SK-N-SH (cell line): ENCODE measurements at regions not wholly inside any gene's neighbourhood (a gene's known extent, or its start where the extent isn't known, plus 50 kb on each side); places are given as distances from the start of the nearest gene placed in this dataset.

Experiments
- CTCF ChIA-PET: fragments of 300-600, 350-600 bp; formaldehyde crosslinking; extraction: SDS; loops from one replicate; lab custom pipeline; 2021; lab: Yijun Ruan, JAX
- POLR2A ChIA-PET: fragments of 350-600 bp; sonication (Branson Sonifier 250); formaldehyde crosslinking; extraction: SDS; loops from one replicate; lab custom pipeline; 2020; ENCODE audit warnings: antibody characterized with exemption, inconsistent platforms; lab: Yijun Ruan, JAX
- DNase-seq: peaks from one replicate; pipeline ENCODE4 v3.0.0; 2012
- H2AFZ ChIP-seq: fragments of 200-600 bp; sonication (generic); 2 replicates; pipeline ENCODE4 v1.8.1; 2016; ENCODE audit warnings: antibody characterized with exemption, mild to moderate bottlenecking, low read depth
- H3F3A ChIP-seq: fragments of 200-600 bp; sonication (generic); replicated peaks from 2 replicates; pipeline ENCODE3; 2016; ENCODE audit warnings: antibody characterized with exemption, mild to moderate bottlenecking; ENCODE audit not compliant: insufficient read depth
- H3K27ac ChIP-seq, 2 experiments: fragments of 200-500 bp in 1 of 2; fragments of 200-600 bp in 1 of 2; sonication (Bioruptor generic) in 1 of 2; sonication (generic), shearing (Covaris generic) in 1 of 2; 2 replicates each; pipeline versions ENCODE4 v1.5.1 to v1.6.1; 2014 to 2016; ENCODE audit warnings: low read depth in 2 of 2, inconsistent platforms in 1 of 2, low read length in 1 of 2, mild to moderate bottlenecking in 1 of 2, mixed read lengths in 1 of 2
- H3K27me3 ChIP-seq: fragments of 200-600 bp; sonication (generic), shearing (Covaris generic); 2 replicates; pipeline ENCODE4 v1.6.1; 2016; ENCODE audit warnings: mixed run types; ENCODE audit not compliant: insufficient read depth
- H3K36me3 ChIP-seq, 2 experiments: fragments of 200-500 bp in 1 of 2; fragments of 200-600 bp in 1 of 2; sonication (Bioruptor generic) in 1 of 2; sonication (generic) in 1 of 2; replicated peaks in 1 of 2; 2 replicates each; pipeline versions ENCODE3 to v1.5.1; 2014 to 2016; ENCODE audit warnings: low read length in 1 of 2, mild to moderate bottlenecking in 1 of 2; ENCODE audit not compliant: insufficient read depth in 2 of 2, control insufficient read depth in 1 of 2
- H3K4me1 ChIP-seq, 2 experiments: fragments of 200-500 bp in 1 of 2; fragments of 200-600 bp in 1 of 2; sonication (Bioruptor generic) in 1 of 2; sonication (generic), shearing (Covaris generic) in 1 of 2; 2 replicates each; pipeline versions ENCODE4 v1.5.1 to v1.6.1; 2014 to 2016; ENCODE audit warnings: low read depth in 1 of 2, low read length in 1 of 2, mixed run types in 1 of 2; ENCODE audit not compliant: insufficient read depth in 2 of 2, control insufficient read depth in 1 of 2
- H3K4me2 ChIP-seq: fragments of 200-600 bp; sonication (generic), shearing (Covaris generic); 2 replicates; pipeline ENCODE4 v1.6.1; 2017; ENCODE audit warnings: mixed run types
- H3K4me3 ChIP-seq, 2 experiments: fragments of 200-500 bp in 1 of 2; fragments of 200-600 bp in 1 of 2; sonication (Bioruptor generic) in 1 of 2; sonication (generic), shearing (Covaris generic) in 1 of 2; 2 replicates each; pipeline versions ENCODE4 v1.5.1 to v1.8.1; 2014 to 2016; ENCODE audit warnings: low read depth in 2 of 2, inconsistent platforms in 1 of 2, low read length in 1 of 2, mild to moderate bottlenecking in 1 of 2, mixed read lengths in 1 of 2, moderate library complexity in 1 of 2
- H3K79me2 ChIP-seq: fragments of 200-600 bp; sonication (generic); 2 replicates; pipeline ENCODE4 v1.8.1; 2017; ENCODE audit warnings: mild to moderate bottlenecking; ENCODE audit not compliant: insufficient read depth
- H3K9ac ChIP-seq: fragments of 200-600 bp; sonication (generic); 2 replicates; pipeline ENCODE4 v1.6.1; 2017; ENCODE audit warnings: mixed run types
- H3K9me2 ChIP-seq: fragments of 200-600 bp; sonication (generic); 2 replicates; pipeline ENCODE4 v1.6.1; 2017; ENCODE audit warnings: mixed run types
- H3K9me3 ChIP-seq: fragments of 200-600 bp; sonication (generic); 2 replicates; pipeline ENCODE4 v1.6.1; 2017; ENCODE audit warnings: mixed run types, mild to moderate bottlenecking, moderate library complexity
- H4K20me1 ChIP-seq: fragments of 200-600 bp; sonication (generic); 2 replicates; pipeline ENCODE4 v1.6.1; 2017; ENCODE audit warnings: mild to moderate bottlenecking, mixed run types; ENCODE audit not compliant: insufficient read depth
- CHD2 ChIP-seq: fragments of 150-350 bp; IDR thresholded peaks from 2 replicates; pipeline ENCODE4 v1.6.1; 2018; ENCODE audit warnings: low read length; ENCODE audit not compliant: partially characterized antibody
- EP300 ChIP-seq, 2 experiments: IDR thresholded peaks; 2 replicates each; pipeline versions ENCODE4 v1.4.0 to v1.6.1; 2012; ENCODE audit warnings: borderline replicate concordance in 1 of 2, low read depth in 1 of 2, low read length in 1 of 2
- FOXJ3 ChIP-seq: sonication (generic); formaldehyde crosslinking; IDR thresholded peaks from 2 replicates; pipeline ENCODE4 v1.5.1; 2020; ENCODE audit warnings: mild to moderate bottlenecking, missing genetic modification reagents
- FOXM1 ChIP-seq: IDR thresholded peaks from 2 replicates; pipeline ENCODE4 v1.4.0; 2012; ENCODE audit warnings: low read depth, mild to moderate bottlenecking
- GABPA ChIP-seq: IDR thresholded peaks from 2 replicates; pipeline ENCODE4 v1.4.0; 2012; ENCODE audit warnings: low read depth, mild to moderate bottlenecking
- JUND ChIP-seq: IDR thresholded peaks from 2 replicates; pipeline ENCODE4 v1.4.0; 2012
- NRF1 ChIP-seq: IDR thresholded peaks from 2 replicates; pipeline ENCODE4 v1.6.1; 2012; ENCODE audit warnings: low read depth, mild to moderate bottlenecking, low read length
- RFX5 ChIP-seq: IDR thresholded peaks from 2 replicates; pipeline ENCODE4 v1.6.1; 2012; ENCODE audit warnings: mild to moderate bottlenecking, improper control_type of control experiment, low read length
- RXRA ChIP-seq: IDR thresholded peaks from 2 replicates; pipeline ENCODE4 v1.4.0; 2012; ENCODE audit warnings: low read depth, mild to moderate bottlenecking, borderline replicate concordance
- SMC3 ChIP-seq: IDR thresholded peaks from 2 replicates; pipeline ENCODE4 v1.6.1; 2012; ENCODE audit warnings: low read depth, low read length, improper control_type of control experiment
- TAF1 ChIP-seq: IDR thresholded peaks from 2 replicates; pipeline ENCODE4 v1.6.1; 2012; ENCODE audit warnings: low read depth, mild to moderate bottlenecking, low read length, moderate library complexity, borderline replicate concordance
- YY1 ChIP-seq: IDR thresholded peaks from 2 replicates; pipeline ENCODE4 v1.4.0; 2012; ENCODE audit warnings: low read depth, mild to moderate bottlenecking
- WGBS: methylation state at CpG from one replicate; pipeline ENCODE4 v1.1.6; 2017; ENCODE audit warnings: low lambda C conversion rate; 5-methylcytosine and 5-hydroxymethylcytosine counted together
- TF ChIP-seq, protein P1 (sequence below): IDR thresholded peaks from 2 replicates; pipeline ENCODE4; 2012
- TF ChIP-seq, protein P2 (sequence below): IDR thresholded peaks from 2 replicates; pipeline ENCODE4 v1.6.1; 2012; ENCODE audit warnings: mild to moderate bottlenecking, low read depth, low read length, moderate library complexity
- TF ChIP-seq, protein P3 (sequence below): IDR thresholded peaks from 2 replicates; pipeline ENCODE4 v1.4.0; 2012; ENCODE audit warnings: low read depth, borderline replicate concordance

DNA sequence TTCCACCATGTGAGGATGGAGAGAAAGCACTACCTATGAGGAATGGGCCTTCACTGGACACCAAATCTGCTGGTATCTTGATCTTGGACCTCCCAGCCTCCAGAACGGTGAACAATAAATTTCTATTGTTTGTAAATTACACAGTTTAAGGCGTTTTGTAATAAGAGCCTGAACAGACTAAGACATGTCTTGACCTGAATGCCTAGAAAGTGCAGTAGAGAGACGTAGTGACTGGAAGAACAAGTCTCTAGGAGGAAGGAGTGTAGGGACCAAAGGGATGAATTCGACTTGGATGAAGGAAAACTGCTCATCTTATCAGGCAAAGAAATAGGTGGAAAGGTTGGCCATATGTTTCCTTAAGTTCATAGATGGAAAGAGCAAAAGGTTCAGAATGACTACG lies 309.8 kb upstream of the RGMB start:
- H3K4me2 ChIP-seq: no peak overlapping the region
- no peak overlapping the region for H3K4me3 ChIP-seq
- H3K9me3 ChIP-seq: no peaks in the 10 kb centered on the region
- POLR2A ChIA-PET: no interaction called here
- no peak overlapping the region for H2AFZ ChIP-seq
- TF ChIP-seq, protein P1, sequence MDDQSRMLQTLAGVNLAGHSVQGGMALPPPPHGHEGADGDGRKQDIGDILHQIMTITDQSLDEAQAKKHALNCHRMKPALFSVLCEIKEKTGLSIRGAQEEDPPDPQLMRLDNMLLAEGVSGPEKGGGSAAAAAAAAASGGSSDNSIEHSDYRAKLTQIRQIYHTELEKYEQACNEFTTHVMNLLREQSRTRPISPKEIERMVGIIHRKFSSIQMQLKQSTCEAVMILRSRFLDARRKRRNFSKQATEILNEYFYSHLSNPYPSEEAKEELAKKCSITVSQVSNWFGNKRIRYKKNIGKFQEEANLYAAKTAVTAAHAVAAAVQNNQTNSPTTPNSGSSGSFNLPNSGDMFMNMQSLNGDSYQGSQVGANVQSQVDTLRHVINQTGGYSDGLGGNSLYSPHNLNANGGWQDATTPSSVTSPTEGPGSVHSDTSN: no peak
- no peak for TF ChIP-seq JUND
- no peak for TF ChIP-seq YY1
- TF ChIP-seq, protein P2, sequence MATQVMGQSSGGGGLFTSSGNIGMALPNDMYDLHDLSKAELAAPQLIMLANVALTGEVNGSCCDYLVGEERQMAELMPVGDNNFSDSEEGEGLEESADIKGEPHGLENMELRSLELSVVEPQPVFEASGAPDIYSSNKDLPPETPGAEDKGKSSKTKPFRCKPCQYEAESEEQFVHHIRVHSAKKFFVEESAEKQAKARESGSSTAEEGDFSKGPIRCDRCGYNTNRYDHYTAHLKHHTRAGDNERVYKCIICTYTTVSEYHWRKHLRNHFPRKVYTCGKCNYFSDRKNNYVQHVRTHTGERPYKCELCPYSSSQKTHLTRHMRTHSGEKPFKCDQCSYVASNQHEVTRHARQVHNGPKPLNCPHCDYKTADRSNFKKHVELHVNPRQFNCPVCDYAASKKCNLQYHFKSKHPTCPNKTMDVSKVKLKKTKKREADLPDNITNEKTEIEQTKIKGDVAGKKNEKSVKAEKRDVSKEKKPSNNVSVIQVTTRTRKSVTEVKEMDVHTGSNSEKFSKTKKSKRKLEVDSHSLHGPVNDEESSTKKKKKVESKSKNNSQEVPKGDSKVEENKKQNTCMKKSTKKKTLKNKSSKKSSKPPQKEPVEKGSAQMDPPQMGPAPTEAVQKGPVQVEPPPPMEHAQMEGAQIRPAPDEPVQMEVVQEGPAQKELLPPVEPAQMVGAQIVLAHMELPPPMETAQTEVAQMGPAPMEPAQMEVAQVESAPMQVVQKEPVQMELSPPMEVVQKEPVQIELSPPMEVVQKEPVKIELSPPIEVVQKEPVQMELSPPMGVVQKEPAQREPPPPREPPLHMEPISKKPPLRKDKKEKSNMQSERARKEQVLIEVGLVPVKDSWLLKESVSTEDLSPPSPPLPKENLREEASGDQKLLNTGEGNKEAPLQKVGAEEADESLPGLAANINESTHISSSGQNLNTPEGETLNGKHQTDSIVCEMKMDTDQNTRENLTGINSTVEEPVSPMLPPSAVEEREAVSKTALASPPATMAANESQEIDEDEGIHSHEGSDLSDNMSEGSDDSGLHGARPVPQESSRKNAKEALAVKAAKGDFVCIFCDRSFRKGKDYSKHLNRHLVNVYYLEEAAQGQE: no peak
- TF ChIP-seq TAF1: no peak
- TF ChIP-seq, all 33 proteins: peak for 0
- Histone ChIP-seq H3K4me1 (peaks cover 0 to 12% of the 10 kb centered on the region in 2 experiments; a peak in 1 of 4 replicates), H3K9me2 (no peaks in the 10 kb centered on the region), H3F3A (peaks cover 16% of the 10 kb centered on the region), H3K9ac (no peak overlapping the region), H3K79me2 (no peaks in the 10 kb centered on the region), H3K27me3 (no peaks in the 10 kb centered on the region), H3K36me3 (no peaks in the 10 kb centered on the region), H4K20me1 (no peaks in the 10 kb centered on the region), H3K27ac (no peak overlapping the region)
- WGBS: 65% methylated on average over 5 of the region's 5 CpGs
- no peak for DNase-seq
- CTCF ChIA-PET: no interaction called here

DNA sequence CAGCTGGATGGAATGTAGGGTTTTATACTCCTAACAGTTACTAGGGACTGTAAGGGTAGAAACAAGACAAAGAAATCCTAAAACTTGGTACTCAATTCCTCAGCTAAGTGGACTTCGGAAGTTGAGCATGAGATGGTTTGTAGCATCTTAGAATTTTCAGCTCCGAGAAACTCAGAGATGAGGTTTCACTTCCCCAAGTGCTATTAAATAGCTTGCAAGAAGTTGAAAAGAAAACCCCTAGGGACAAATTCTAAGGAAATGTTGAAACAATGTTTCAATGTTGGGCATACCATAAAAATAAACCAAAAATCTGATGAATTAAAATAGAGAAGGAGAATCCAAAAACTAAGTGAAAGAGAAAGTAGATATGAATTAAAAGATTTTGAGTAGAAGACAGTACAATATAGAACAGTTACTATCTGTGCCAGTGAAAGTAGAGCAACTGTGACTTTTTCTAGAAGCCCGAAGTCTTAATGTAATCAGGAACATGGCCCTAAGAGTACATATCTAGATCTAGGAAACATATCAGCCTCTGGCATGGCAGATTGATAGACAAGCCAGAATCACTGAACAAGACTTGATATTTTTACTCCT lies 308.6 kb upstream of the RGMB start:
- POLR2A ChIA-PET: no interaction called here
- Histone ChIP-seq H3K4me3 (no peak overlapping the region), H3K9me2 (no peaks in the 10 kb centered on the region), H3F3A (peaks cover 17% of the 10 kb centered on the region), H2AFZ (no peak overlapping the region), H3K27me3 (no peaks in the 10 kb centered on the region), H3K27ac (no peak overlapping the region), H3K9ac (no peak overlapping the region), H4K20me1 (no peaks in the 10 kb centered on the region), H3K79me2 (no peaks in the 10 kb centered on the region), H3K36me3 (no peaks in the 10 kb centered on the region), H3K4me1 (peaks cover 0 to 11% of the 10 kb centered on the region in 2 experiments; a peak in 1 of 4 replicates), H3K9me3 (no peaks in the 10 kb centered on the region), H3K4me2 (no peak overlapping the region)
- WGBS: 91% methylated on average over 3 of the region's 3 CpGs
- no peak for DNase-seq
- CTCF ChIA-PET: no interaction called here
- no peak for TF ChIP-seq SMC3
- TF ChIP-seq, protein P2: no peak
- TF ChIP-seq, protein P3, sequence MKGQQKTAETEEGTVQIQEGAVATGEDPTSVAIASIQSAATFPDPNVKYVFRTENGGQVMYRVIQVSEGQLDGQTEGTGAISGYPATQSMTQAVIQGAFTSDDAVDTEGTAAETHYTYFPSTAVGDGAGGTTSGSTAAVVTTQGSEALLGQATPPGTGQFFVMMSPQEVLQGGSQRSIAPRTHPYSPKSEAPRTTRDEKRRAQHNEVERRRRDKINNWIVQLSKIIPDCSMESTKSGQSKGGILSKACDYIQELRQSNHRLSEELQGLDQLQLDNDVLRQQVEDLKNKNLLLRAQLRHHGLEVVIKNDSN: no peak
- no peak for TF ChIP-seq JUND
- TF ChIP-seq GABPA: no peak
- TF ChIP-seq RXRA: no peak
- no peak for TF ChIP-seq FOXM1
- TF ChIP-seq CHD2: no peak
- TF ChIP-seq RFX5: no peak
- no peak for TF ChIP-seq NRF1
- TF ChIP-seq FOXJ3 (CRISPR knock-in tag): no peak
- TF ChIP-seq EP300 (IDR thresholded peaks at IDR 0.05; ENCODE audit: borderline replicate concordance in 1 of 2, low read depth in 1 of 2, low read length in 1 of 2): no peak
- TF ChIP-seq, protein P1: no peak
